NT2/D1 (cell line): ENCODE measurements at regions not wholly inside any gene's neighbourhood (a gene's known extent, or its start where the extent isn't known, plus 50 kb on each side); places are given as distances from the start of the nearest gene placed in this dataset.

Experiments used
- DNase-seq: peaks from one replicate; pipeline ENCODE4 v3.0.0-alpha.2; 2011; ENCODE audit warnings: low read depth, low spot score
- H3K27me3 ChIP-seq: 2 replicates; pipeline ENCODE4 v1.6.0; 2011; ENCODE audit warnings: mild to moderate bottlenecking; ENCODE audit not compliant: insufficient read length, insufficient read depth
- H3K36me3 ChIP-seq: 2 replicates; pipeline ENCODE4 v1.6.1; 2011; ENCODE audit warnings: mild to moderate bottlenecking, low read length, mixed read lengths; ENCODE audit not compliant: insufficient read depth, insufficient read length
- H3K4me1 ChIP-seq: 2 replicates; pipeline ENCODE4 v1.5.1; 2011; ENCODE audit not compliant: insufficient read depth, insufficient read length
- H3K4me3 ChIP-seq: 2 replicates; pipeline ENCODE4 v1.5.1; 2011; ENCODE audit warnings: low read depth; ENCODE audit not compliant: insufficient read length
- H3K9ac ChIP-seq: 2 replicates; pipeline ENCODE4 v1.6.0; 2011; ENCODE audit warnings: low read depth; ENCODE audit not compliant: insufficient read length
- H3K9me3 ChIP-seq: 2 replicates; pipeline ENCODE4 v1.5.1; 2011; ENCODE audit warnings: mild to moderate bottlenecking, low read length; ENCODE audit not compliant: insufficient read depth
- SUZ12 ChIP-seq: IDR thresholded peaks from 2 replicates; pipeline ENCODE4 v1.6.1; 2011; ENCODE audit not compliant: insufficient read length, insufficient read depth; ENCODE audit errors: extremely low read depth
- YY1 ChIP-seq: IDR thresholded peaks from 2 replicates; pipeline ENCODE4 v1.6.1; 2011; ENCODE audit not compliant: insufficient read length, insufficient read depth
- ZNF274 ChIP-seq: IDR thresholded peaks from 2 replicates; pipeline ENCODE4 v1.6.1; 2011; ENCODE audit warnings: mild to moderate bottlenecking, low read depth, low read length

GRCh38 chr18:51543658-51544155, 346.2 kb upstream of the MEX3C start:
- H3K9me3 ChIP-seq: no peaks in the 10 kb centered on the region
- no peaks in the 10 kb centered on the region for H3K4me1 ChIP-seq

GRCh38 chr18:51545446-51545845, 348.0 kb upstream of the MEX3C start:
- DNase-seq: no peak
- Histone ChIP-seq H3K9me3 (no peaks in the 10 kb centered on the region), H3K4me1 (no peaks in the 10 kb centered on the region), H3K27me3 (no peaks in the 10 kb centered on the region), H3K4me3 (no peak overlapping the region), H3K36me3 (no peaks in the 10 kb centered on the region), H3K9ac (no peak overlapping the region)
- TF ChIP-seq YY1 (no peak), SUZ12 (no peak), ZNF274 (no peak)

More at GRCh38 chr18:51543658-51544155, 346.2 kb upstream of the MEX3C start:
- H3K36me3 ChIP-seq: no peaks in the 10 kb centered on the region
- H3K4me3 ChIP-seq: no peak overlapping the region
- no peak for TF ChIP-seq YY1
- no peak for TF ChIP-seq SUZ12
- no peak for TF ChIP-seq ZNF274
- DNase-seq: no peak
- H3K9ac ChIP-seq: no peak overlapping the region
- no peaks in the 10 kb centered on the region for H3K27me3 ChIP-seq

- no peaks in the 10 kb centered on the region for H3K4me1 ChIP-seq
- no peak overlapping the region for H3K4me3 ChIP-seq
- no peaks in the 10 kb centered on the region for H3K27me3 ChIP-seq
- no peak for DNase-seq
- TF ChIP-seq SUZ12: no peak
- TF ChIP-seq YY1: no peak
- no peak for TF ChIP-seq ZNF274
- no peaks in the 10 kb centered on the region for H3K9me3 ChIP-seq
- no peak overlapping the region for H3K9ac ChIP-seq
- no peaks in the 10 kb centered on the region for H3K36me3 ChIP-seq
These were observed 361.9 kb upstream of the MEX3C start for GRCh38 chr18:51559198-51559901.

- DNase-seq: no peak
- Histone ChIP-seq H3K36me3 (no peaks in the 10 kb centered on the region), H3K9ac (no peak overlapping the region), H3K4me3 (no peak overlapping the region), H3K4me1 (no peaks in the 10 kb centered on the region), H3K27me3 (no peaks in the 10 kb centered on the region), H3K9me3 (no peaks in the 10 kb centered on the region)
- TF ChIP-seq ZNF274: no peak
- no peak for TF ChIP-seq SUZ12
- TF ChIP-seq YY1: no peak
These were observed 362.4 kb upstream of the MEX3C start for GRCh38 chr18:51559902-51560287.

- Histone ChIP-seq H3K27me3 (no peaks in the 10 kb centered on the region), H3K4me3 (no peak overlapping the region), H3K9ac (no peak overlapping the region), H3K9me3 (no peaks in the 10 kb centered on the region), H3K4me1 (no peaks in the 10 kb centered on the region), H3K36me3 (no peaks in the 10 kb centered on the region)
- no peak for TF ChIP-seq ZNF274
- no peak for TF ChIP-seq SUZ12
- no peak for TF ChIP-seq YY1
- no peak for DNase-seq
These were observed 364.3 kb upstream of the MEX3C start for GRCh38 chr18:51561821-51562220.

GRCh38 chr18:51562866-51563265, 365.4 kb upstream of the MEX3C start:
- no peak overlapping the region for H3K9ac ChIP-seq
- H3K36me3 ChIP-seq: no peaks in the 10 kb centered on the region
- H3K27me3 ChIP-seq: no peaks in the 10 kb centered on the region
- H3K4me3 ChIP-seq: no peak overlapping the region
- no peaks in the 10 kb centered on the region for H3K4me1 ChIP-seq
- TF ChIP-seq YY1 (no peak), SUZ12 (no peak), ZNF274 (no peak)
- H3K9me3 ChIP-seq: no peaks in the 10 kb centered on the region
- no peak for DNase-seq

- Histone ChIP-seq H3K4me1 (no peaks in the 10 kb centered on the region), H3K9ac (no peak overlapping the region), H3K4me3 (no peak overlapping the region), H3K36me3 (no peaks in the 10 kb centered on the region), H3K27me3 (no peaks in the 10 kb centered on the region), H3K9me3 (no peaks in the 10 kb centered on the region)
- DNase-seq: no peak
- TF ChIP-seq ZNF274: no peak
These were observed 365.9 kb upstream of the MEX3C start for GRCh38 chr18:51563396-51563795.

- Histone ChIP-seq H3K9ac (no peak overlapping the region), H3K4me1 (no peaks in the 10 kb centered on the region), H3K4me3 (no peak overlapping the region), H3K9me3 (no peaks in the 10 kb centered on the region), H3K27me3 (no peaks in the 10 kb centered on the region), H3K36me3 (no peaks in the 10 kb centered on the region)
- DNase-seq: no peak
- TF ChIP-seq YY1 (no peak), SUZ12 (no peak), ZNF274 (no peak)
These were observed 370.7 kb upstream of the MEX3C start for GRCh38 chr18:51568151-51568550.
